GM19463 (cell line): ENCODE measurements at regions not wholly inside any gene's neighbourhood (a gene's known extent, or its start where the extent isn't known, plus 50 kb on each side); places are given as distances from the start of the nearest gene placed in this dataset.
"Not testable (repeated sequence)": the region's sequence is repeated elsewhere in the genome, so short reads cannot be mapped to it uniquely, and the experiment has no call there.

Source experiments
- ATAC-seq: cut with Tn5 transposase; IDR thresholded peaks from one replicate; pipeline ENCODE4 v1.9.1; 2021; ENCODE audit warnings: mild to moderate bottlenecking, moderate library complexity; ENCODE audit not compliant: unreplicated experiment

DNA sequence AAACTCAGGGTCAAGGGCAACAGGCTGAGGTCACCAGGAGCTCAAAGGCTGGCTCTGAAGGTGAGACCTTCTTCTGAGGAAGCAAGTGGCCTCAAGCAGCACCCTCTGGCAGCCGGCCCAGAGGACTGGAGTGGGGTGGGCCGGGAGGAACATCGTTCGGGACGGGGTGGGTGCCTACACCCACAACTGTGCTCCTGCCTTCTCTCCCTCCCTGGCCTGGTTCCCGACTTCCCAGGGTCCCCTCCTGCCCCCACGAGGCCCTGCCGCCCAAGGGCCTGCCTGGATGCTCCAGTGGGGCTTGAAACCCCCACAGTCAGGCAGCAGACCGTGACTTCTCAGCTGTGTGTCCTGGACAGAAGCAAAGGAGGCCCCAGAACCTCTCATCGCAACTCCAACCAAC lies 195.7 kb downstream of the IGLL1 start:
- ATAC-seq, result no peak

DNA sequence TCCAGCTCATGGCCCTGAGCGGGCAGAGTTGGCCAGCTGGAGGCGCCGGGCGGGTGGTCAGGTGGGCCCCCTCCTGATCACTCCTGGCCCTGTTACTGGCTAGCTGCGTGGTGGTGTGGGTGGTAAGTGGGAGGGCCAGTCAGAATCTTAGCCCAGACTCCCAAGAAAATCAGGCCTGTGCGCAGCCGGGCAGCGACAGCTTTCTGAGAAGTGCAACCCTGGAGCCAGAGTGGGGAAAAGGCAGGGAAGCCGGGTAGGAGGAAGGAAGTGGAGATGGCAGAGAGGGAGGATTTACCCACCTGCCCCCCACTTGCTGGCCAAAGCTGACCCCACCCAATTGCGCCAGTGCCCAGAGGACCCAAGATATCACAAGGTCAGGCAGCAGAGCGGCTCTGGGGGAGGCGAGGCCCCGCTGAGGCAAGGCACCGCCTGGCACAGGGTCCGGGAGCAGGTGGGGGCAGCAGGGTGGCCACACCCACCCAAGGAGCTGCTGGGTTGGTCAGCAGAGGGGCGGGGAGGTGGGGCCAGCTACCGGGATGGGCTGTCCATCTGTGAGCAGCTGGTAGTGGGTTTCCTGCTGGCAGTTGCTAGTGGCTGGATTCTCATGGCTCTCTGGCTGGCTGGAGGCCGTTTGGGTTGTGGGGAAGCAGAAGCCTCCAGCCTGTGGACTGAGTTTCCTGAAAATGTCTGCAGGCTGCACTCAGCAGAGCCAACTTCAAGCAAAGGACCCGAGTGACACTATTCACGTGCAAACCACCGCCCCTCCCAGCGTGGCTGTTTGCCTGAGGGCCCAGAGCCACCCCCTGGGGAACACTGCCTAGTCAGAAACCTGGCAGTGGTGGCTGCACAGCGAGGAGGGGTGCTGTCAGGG lies 196.4 kb downstream of the IGLL1 start:
- ATAC-seq, result no peak

DNA sequence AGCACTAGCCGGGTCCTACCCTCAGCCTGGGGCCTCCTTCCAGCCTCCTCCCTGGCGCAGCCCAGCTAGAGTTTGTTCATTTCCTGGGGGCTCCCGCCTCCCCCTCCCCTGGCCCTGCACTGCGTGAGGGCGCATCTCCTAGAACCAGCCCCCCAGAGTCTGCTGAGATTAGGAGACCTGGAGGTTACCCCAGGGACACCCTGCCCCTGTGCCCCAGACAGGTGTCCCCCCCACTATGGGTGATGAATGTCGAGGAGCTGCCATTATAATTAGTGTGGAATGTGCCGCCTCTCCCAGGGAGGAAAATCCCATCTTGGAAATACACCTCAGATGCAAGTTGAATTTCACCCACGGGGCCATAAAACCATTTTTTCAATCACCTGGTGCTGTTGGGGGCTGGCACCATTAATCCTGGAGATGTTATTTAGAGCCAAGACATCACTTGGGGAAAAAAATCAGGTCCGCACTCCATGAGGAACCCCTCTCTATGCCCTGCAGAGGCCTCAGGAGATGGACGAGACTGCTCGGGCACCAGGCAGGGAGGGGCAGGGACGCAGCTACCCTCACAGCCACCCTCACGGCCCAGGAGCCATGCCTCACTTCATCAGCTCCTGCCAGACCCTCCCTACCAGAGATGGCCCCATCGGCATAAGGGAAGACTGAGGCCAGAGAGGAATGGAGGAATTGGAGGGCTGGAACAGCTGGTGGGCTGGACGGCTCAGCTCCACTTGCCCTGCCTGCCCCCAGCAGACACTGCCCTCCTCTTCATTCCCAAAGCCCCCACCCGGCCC lies 197.5 kb downstream of the IGLL1 start:
- ATAC-seq, result no peak

GRCh38 chr22:23381661-23382427 lies 198.2 kb downstream of the IGLL1 start:
- ATAC-seq, result no peak

- no peak for ATAC-seq
Observed at GRCh38 chr22:23380911-23381310, 199.2 kb downstream of the IGLL1 start.

- no peak for ATAC-seq
Observed at GRCh38 chr22:23380230-23380573, 199.9 kb downstream of the IGLL1 start.

DNA sequence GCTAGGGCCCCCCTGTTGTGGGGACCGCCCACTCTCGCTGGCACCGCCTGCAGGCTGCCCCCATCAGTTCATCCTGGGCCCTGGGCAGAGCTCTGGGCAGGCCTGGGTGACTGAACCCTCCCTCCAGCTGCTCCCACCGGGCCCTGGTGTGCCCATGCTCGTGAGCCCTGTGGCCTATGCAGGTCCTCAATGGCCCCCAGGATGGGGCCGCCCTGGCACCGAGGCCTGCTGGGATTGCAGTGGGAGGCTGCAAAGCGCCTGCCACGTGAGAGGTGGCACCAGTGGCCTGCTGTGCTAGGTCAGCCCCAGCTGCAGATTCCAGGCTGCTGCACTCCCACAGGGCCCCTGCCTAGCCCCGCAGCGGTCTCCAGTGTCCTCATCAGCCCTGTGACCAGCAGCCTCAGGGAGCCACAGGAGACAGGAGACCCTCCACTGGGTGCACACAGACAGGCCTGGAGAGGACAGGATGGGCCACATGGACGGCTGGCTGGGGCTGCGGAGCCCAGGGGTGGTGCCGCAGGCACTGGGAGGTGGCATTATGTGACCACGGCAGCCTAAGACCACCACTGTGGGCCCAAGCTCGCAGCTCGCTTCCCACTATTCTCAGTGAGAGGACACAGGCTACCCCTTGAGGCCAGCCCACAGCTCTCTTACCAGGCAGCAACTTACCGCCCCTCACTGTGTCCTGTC lies 199.4 kb downstream of the BCR start:
- not testable (repeated sequence) for ATAC-seq

DNA sequence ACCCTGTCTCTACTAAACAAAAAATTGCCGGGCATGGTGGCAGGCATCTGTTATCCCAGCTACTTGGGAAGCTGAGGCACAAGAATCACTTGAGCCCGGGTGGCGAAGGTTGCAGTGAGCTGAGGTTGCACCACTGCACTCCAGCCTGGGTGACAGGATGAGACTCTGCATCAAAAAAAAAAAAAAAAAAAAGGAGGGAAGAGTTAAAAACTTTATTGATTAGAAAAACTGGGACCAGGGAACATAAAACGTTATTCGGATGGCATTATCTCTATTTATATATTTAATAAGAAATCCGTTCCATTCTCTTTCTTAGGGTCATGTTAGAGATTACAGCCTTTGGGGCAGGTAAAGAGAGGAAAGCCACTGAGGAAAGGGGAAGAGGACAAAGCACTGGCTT lies 197.5 kb downstream of the BCR start:
- no peak for ATAC-seq

GRCh38 chr22:23376256-23376655 lies 195.9 kb downstream of the BCR start:
- no peak for ATAC-seq

DNA sequence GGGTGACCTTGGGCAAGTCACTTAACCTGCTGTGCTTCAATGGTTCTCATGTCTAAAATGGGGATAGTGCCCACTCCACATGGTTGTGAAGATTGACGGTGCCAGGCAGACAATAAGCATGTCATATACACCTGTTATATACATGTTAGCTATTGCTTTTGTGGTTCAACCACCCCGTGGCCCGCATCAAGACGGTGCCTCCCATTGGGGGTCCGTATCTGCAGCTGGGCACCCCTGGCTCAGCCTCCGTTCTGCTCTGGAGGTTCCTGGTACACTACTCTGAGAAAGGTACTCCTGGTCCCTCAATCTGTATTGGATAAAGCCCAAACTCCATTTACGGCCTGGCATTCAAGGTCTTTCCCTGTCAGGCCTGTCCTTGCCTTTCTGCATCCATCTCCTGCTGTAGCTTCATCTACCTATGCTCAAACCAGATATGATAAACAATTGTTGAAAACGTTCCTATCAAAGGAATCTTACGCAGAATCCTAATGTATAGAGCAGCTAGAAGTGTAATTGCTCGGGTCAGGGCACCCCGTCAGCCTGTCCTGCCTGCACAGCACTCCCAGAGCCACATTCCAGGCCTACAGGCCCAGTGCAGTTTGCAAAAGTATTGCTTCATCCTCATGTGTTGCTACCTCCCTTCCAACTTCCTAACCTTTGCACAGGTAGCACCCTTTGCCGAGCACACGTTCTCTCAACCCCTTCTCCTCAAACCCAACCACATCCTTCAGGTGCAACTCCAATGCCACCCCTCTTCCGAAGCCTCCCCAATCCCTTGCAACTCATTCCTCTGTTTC lies 194.9 kb downstream of the BCR start:
- no peak for ATAC-seq

- ATAC-seq, result no peak
Observed at GRCh38 chr22:23373601-23374000, 193.3 kb downstream of the BCR start.

GRCh38 chr22:23370251-23370650 lies 189.9 kb downstream of the BCR start:
- no peak for ATAC-seq

GRCh38 chr22:23369054-23369685 lies 188.9 kb downstream of the BCR start:
- no peak for ATAC-seq
